ENCODE measurements at regions not wholly inside any gene's neighbourhood (a gene's known extent, or its start where the extent isn't known, plus 50 kb on each side); places are given as distances from the start of the nearest gene placed in this dataset.
"Not testable (repeated sequence)": the region's sequence is repeated elsewhere in the genome, so short reads cannot be mapped to it uniquely, and the experiment has no call there.

GRCh38 chr11:121872356-121872755 lies 243.7 kb downstream of the BLID start:
- DNase-seq (ENCODE audit: low read depth in 2 of 3, low spot score in 2 of 3) = no peak

DNA sequence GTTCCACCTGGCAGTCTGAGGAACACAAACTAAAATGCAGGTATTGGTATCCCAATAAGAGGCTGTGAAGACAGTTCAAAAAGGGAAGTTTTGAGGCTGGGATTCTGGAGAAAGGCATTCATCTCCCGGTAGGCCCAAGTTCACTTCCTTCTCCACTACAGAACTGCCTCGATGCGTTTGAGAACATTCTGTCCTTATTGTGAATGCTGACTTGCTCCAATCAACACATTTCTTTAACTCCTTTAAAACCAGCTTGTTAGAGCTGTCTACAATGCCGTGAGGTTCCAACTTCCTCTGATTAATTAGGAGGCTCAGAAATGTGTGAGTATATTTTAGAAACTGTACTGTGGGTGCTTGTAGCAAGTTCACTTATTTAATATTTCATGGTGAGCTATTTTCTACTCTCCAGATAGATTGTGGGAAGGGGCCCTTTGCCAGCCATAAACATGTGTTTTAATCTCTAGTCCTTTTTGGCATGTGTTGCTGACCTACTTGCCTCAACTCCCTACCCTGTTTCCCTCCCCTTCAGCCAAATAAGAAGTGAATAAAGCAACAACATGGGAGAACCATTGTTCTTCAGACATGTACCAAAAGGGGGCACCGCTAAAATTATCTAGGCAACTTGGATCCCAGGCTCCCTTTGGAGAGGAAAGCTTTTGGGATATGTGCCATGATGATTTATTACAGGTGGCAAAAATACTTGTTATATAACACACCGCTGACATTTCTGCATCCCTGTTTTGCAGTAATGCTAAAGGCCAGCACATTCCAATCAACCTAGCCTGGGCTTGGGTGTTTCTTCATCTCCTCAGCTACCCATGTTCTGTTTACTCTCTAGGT lies 245.6 kb downstream of the BLID start:
- DNase-seq (ENCODE audit: low read depth in 2 of 3, low spot score in 2 of 3) = no peak

DNA sequence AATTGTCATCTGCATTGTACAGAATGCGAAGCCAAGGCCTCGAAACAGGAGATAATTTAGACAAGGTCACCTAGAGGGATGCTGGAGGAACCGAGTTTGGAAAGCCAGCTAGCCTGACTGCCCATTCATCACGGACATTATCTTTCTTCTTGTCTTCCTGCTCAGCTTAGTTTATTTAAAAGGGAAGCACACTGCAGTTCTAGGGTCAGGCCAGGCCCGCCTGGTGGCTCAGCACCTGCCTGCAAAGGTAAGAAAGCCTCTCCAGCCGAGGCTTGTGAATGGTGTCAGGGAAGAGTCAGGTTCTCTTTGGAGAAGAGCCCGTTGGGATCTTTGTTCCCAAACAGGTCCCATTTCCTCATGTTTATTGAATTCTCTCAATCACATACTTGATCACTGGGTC lies 246.5 kb downstream of the BLID start:
- DNase-seq (ENCODE audit: low read depth in 2 of 3, low spot score in 2 of 3) = no peak

DNA sequence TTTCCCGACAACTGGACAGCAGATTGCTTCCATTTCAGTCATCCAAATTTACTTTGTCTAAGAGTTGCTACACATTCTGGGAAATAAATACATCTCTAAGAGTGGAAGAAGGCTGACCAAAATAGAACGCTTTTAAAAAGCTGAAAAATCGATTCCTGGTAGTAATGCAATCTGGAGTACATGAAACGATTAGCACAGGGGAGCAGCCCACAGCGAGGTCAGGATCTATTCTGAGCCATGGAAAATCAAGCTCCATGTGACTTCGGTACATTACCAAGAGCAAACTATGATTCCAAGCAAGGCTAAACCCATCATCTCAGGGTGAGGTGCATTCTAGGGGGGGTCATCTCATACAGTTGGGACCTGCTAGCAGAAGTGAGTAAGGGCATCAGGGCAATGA lies 249.3 kb downstream of the BLID start:
- no peak for DNase-seq (ENCODE audit: low read depth in 2 of 3, low spot score in 2 of 3)

- no peak for DNase-seq (ENCODE audit: low read depth in 2 of 3, low spot score in 2 of 3)
These were observed 251.4 kb downstream of the BLID start for GRCh38 chr11:121864660-121865059.

GRCh38 chr11:121863126-121863525 lies 252.9 kb downstream of the BLID start:
- no peak for DNase-seq (ENCODE audit: low read depth in 2 of 3, low spot score in 2 of 3)

GRCh38 chr11:121855138-121855537 lies 260.9 kb downstream of the BLID start:
- not testable (repeated sequence) for DNase-seq (ENCODE audit: low read depth in 2 of 3, low spot score in 2 of 3)

DNA sequence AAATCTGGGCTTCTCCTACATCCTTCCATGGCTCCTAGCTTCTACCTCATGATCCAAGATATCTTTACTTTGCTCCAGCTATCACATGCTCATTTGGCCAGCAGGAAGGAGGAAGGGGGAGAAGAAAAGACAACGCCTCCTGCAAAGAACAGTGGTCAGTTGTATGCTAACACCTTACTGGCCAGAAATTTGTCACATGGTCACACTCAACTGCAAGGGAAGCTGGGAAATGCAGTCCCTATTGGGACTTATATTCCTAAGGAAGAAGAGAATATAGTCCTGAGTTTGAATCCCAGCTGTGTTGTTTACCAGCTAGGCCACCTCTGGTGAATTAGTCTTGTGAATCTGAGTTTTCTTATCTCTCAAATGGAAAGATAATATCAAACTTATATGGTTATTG lies 272.0 kb downstream of the BLID start:
- DNase-seq (ENCODE audit: low read depth in 2 of 3, low spot score in 2 of 3) = no peak

GRCh38 chr11:121842192-121842585 lies 273.8 kb downstream of the BLID start:
- no peak for DNase-seq (ENCODE audit: low read depth in 2 of 3, low spot score in 2 of 3)

GRCh38 chr11:121841487-121842191 lies 274.4 kb downstream of the BLID start:
- DNase-seq (ENCODE audit: low read depth in 2 of 3, low spot score in 2 of 3) = no peak

DNA sequence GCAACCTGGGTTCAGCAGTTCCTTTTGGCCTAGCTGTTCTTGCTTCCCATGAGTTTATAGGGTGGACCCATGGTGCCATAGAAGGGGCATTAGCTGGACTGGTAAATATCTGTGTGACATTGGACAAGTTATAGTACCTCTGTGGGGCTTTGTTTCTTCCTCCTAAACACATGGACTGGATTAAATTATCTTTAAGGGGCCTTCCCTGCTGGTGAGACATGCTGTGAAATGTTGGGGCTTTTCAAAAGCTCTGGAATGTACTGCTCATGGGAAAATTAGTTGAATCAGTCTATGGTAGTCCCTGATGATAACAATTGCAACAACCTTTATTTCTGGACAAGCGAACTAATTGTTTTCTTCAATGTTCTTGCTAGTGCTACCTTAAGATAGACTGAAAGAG lies 276.2 kb downstream of the BLID start:
- DNase-seq (ENCODE audit: low read depth in 2 of 3, low spot score in 2 of 3) = no peak

DNA sequence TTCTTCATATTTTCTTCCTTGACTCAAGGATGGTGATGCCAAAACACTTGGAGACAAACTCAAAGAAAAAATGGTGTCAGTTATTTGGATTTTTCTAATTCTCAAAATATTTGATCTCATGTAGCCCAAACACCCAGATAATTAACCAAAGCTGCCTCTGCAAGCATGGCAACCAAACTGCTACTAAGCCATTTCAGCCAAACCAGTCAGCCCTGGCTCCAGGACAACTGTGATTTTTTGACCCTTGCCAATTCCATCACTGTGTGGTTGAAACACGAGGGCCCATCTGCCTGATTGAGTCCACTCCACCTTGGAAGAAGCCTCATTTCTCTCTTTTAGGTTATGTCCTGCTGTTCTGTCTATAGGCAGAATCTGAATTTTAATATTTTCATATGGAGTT lies 277.4 kb downstream of the BLID start:
- no peak for DNase-seq (ENCODE audit: low read depth in 2 of 3, low spot score in 2 of 3)

DNA sequence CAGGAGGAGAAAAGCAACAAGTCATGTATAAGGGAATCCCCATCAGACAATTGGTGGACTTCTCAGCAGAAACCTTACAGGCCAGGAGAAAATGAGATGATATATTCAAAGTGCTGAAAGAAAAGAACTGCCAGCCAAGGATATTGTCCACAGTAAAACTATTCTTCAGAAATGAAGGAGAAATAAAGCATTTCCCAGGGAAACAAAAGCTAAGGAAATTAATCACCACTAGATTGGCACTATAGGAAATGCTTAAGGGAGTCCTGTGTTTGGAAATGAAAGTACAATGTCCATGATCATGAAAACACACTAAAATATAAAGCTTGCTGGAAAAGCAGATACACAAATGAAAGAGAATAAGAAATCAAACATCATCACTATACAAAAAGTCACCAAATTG lies 282.0 kb downstream of the BLID start:
- DNase-seq (ENCODE audit: low read depth in 2 of 3, low spot score in 2 of 3) = no peak

DNA sequence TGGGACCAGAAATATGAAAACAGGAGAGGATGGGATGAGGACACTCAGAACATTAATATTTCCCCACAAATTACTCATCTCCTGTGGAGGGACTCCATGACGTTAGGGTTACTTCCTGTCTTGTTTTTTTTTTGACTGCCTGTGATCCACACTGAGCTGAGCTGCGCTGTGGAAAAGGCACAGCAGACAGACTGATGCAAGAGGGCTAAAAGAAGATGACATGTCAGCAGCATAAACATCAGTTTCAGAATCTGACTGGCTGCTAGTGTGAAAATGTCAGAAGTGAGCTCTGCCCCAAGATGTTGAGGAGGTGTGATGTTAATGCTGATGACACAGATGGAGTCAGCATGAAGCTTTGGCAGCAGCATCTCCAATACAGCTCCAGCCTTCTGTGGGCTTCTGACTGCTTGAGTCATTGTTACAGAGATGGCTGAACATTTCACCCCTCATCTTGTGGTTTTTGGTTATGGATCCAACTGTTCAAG lies 286.8 kb downstream of the BLID start:
- no peak for DNase-seq (ENCODE audit: low read depth in 2 of 3, low spot score in 2 of 3)

GRCh38 chr11:121814962-121815361 lies 301.1 kb downstream of the BLID start:
- DNase-seq (ENCODE audit: low read depth in 2 of 3, low spot score in 2 of 3) = no peak

DNA sequence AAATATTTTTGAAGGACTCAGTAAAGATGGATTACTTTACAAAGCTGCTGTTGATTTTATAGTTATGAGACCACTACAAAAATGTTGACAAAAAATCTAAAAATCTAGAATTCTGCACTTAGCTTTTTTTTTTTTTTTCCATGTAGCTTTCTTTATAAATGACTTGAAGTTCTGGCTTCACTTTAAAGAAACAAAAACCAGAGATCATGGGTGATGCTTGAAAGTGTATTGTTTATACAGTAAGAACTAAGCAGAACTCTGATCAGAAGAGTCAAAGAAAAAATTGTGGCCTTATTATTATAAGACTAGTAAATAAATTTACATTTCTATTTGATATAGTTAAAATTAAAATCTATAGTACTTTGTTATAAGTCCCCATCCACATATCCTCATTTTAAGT lies 301.7 kb downstream of the BLID start:
- no peak for DNase-seq (ENCODE audit: low read depth in 2 of 3, low spot score in 2 of 3)

DNA sequence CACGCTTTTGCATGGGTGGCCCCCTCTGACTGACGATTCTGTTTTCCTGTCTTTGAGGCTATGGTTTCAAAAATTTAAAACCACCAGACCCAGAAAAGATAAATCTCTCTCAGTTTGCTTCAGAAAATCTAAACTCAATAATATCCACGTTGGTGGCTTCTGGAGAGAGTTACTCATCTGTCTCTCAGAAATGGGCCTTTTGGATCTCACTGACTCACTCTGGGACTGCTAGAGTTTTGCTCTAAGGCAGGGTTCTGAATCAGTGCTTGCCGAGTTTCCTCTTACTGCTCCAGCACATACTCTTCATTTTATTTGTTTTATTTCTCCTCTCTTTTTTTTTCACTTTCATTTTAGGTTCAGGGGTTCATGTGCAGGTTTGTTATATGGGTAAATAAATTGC lies 305.7 kb downstream of the BLID start:
- DNase-seq (ENCODE audit: low read depth in 2 of 3, low spot score in 2 of 3) = no peak

DNA sequence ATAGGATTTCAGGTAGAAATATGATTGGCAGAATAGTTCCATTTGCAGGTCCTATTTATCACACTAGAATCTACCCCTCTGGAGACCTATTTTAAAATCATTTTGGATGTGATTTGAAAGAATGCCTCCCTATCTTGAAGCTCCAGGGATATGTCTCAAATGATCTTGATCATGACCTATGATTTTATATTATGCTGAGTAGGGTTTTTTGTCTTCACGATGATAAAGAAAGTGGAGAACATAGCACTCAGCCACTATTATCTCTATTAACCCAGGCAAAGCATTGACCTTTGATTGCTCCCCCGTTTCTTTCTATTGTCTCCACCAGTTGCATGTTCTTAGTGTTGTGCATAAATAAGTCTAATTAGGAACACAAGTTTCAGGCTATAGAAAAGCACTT lies 307.9 kb downstream of the BLID start:
- no peak for DNase-seq (ENCODE audit: low read depth in 2 of 3, low spot score in 2 of 3)

- DNase-seq (ENCODE audit: low read depth in 2 of 3, low spot score in 2 of 3) = no peak
These were observed 309.0 kb downstream of the BLID start for GRCh38 chr11:121807051-121807450.

DNA sequence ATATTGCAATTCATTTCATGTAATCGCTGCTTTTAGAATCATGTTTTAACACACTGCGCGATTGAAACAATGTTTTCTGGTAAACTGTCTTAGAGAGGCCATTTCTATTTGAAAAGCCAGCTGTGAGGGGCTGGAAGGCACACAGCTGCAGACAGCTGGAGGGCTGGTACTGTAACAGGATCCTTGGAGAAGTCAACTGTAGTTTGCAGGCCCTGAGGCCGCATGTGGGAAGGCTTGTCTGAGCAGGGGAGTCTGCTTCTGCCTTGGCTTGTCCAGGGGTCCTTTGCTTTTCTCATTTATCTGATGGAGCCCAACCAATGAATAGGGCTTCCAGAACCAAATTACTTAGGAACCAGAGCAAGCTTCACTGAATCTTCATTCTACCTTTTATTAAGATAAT lies 313.5 kb downstream of the BLID start:
- DNase-seq (ENCODE audit: low read depth in 2 of 3, low spot score in 2 of 3) = no peak

GRCh38 chr11:121801781-121802180 lies 314.2 kb downstream of the BLID start:
- DNase-seq (ENCODE audit: low read depth in 2 of 3, low spot score in 2 of 3) = no peak

GRCh38 chr11:121801394-121801748 lies 314.6 kb downstream of the BLID start:
- DNase-seq (ENCODE audit: low read depth in 2 of 3, low spot score in 2 of 3) = no peak
